ENCODE measurements at regions not wholly inside any gene's neighbourhood (a gene's known extent, or its start where the extent isn't known, plus 50 kb on each side); places are given as distances from the start of the nearest gene placed in this dataset.

DNA sequence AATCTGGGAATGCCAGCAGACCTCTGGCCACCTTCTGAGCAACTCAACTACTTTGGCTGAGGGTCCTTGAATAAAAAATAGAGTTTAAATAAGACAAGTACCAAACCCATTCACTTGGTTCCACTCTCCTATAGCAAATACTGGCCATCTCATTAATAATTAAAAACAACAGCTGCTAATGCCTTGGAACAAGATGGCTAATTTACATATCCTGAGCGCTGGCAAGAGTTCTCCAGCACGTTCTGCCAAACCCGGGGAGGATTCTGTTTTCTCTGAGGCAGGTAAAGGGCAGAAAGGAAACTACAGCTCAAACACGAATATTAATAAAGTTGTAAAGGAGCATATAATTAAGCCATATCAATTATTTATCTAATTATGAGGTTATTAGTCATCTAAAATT lies 1123.7 kb downstream of the TDRD15 start:
- DNase-seq (ENCODE audit: extremely low spot score, unreplicated experiment), result no peak
- H3K27ac Mint-ChIP-seq, result no peak overlapping the region
- TF ChIP-seq, protein P1, sequence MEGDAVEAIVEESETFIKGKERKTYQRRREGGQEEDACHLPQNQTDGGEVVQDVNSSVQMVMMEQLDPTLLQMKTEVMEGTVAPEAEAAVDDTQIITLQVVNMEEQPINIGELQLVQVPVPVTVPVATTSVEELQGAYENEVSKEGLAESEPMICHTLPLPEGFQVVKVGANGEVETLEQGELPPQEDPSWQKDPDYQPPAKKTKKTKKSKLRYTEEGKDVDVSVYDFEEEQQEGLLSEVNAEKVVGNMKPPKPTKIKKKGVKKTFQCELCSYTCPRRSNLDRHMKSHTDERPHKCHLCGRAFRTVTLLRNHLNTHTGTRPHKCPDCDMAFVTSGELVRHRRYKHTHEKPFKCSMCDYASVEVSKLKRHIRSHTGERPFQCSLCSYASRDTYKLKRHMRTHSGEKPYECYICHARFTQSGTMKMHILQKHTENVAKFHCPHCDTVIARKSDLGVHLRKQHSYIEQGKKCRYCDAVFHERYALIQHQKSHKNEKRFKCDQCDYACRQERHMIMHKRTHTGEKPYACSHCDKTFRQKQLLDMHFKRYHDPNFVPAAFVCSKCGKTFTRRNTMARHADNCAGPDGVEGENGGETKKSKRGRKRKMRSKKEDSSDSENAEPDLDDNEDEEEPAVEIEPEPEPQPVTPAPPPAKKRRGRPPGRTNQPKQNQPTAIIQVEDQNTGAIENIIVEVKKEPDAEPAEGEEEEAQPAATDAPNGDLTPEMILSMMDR (conservative IDR thresholded peaks at IDR 0.05), result no peak
- H3K9me3 Mint-ChIP-seq, result no peaks in the 10 kb centered on the region
- no peak overlapping the region for H3K4me3 Mint-ChIP-seq
- H3K36me3 Mint-ChIP-seq, result no peaks in the 10 kb centered on the region
- no peaks in the 10 kb centered on the region for H3K4me1 Mint-ChIP-seq (ENCODE audit: unreplicated experiment)
- H3K27me3 Mint-ChIP-seq, result no peaks in the 10 kb centered on the region

DNA sequence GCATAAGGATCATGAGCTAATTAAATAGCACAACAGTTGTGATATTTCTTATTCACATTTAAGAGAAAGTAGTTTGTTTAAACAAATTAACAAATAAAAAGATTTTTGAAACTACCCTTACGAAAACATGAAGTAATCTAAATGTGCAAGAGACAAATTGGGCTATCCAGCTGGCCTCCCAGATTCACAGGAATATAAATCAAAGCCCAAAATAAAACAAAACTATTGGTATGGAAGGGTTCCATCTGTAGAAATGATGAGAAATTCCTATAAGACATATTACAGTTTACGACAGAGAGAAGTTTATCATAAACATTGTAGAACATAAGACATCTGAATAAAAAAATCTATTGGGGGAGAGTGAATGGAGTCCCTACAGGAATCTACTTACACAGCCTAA lies 1125.1 kb downstream of the TDRD15 start:
- H3K9me3 Mint-ChIP-seq, result no peaks in the 10 kb centered on the region
- no peak overlapping the region for H3K27ac Mint-ChIP-seq
- DNase-seq (ENCODE audit: extremely low spot score, unreplicated experiment), result no peak
- H3K27me3 Mint-ChIP-seq, result no peaks in the 10 kb centered on the region
- H3K36me3 Mint-ChIP-seq, result no peaks in the 10 kb centered on the region
- no peak overlapping the region for H3K4me3 Mint-ChIP-seq
- no peaks in the 10 kb centered on the region for H3K4me1 Mint-ChIP-seq (ENCODE audit: unreplicated experiment)
- TF ChIP-seq, protein P1 (conservative IDR thresholded peaks at IDR 0.05), result no peak

DNA sequence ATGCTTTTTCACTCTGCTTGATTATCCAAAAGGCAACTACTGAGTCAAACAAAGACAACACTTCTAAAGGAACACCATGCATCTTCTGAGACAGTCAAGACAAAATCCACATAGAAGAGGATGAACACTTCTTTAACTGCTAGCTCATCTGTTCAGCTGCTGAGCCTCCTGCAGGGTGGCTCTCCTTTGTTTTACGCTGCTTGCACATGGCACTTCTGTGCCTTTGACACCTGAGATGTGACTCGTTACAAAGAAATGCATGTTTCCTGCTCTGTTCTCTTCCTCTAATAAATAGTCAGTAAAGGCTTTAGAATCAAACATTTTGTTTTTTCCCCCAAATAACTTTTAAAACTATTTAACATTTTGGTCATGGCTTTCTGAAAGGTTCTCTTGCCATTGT lies 1129.4 kb downstream of the TDRD15 start:
- no peaks in the 10 kb centered on the region for H3K27me3 Mint-ChIP-seq
- TF ChIP-seq, protein P1 (conservative IDR thresholded peaks at IDR 0.05), result no peak
- H3K27ac Mint-ChIP-seq, result no peak overlapping the region
- H3K9me3 Mint-ChIP-seq, result no peaks in the 10 kb centered on the region
- DNase-seq (ENCODE audit: extremely low spot score, unreplicated experiment), result no peak
- H3K4me1 Mint-ChIP-seq (ENCODE audit: unreplicated experiment), result no peaks in the 10 kb centered on the region
- no peak overlapping the region for H3K4me3 Mint-ChIP-seq
- H3K36me3 Mint-ChIP-seq, result no peaks in the 10 kb centered on the region

DNA sequence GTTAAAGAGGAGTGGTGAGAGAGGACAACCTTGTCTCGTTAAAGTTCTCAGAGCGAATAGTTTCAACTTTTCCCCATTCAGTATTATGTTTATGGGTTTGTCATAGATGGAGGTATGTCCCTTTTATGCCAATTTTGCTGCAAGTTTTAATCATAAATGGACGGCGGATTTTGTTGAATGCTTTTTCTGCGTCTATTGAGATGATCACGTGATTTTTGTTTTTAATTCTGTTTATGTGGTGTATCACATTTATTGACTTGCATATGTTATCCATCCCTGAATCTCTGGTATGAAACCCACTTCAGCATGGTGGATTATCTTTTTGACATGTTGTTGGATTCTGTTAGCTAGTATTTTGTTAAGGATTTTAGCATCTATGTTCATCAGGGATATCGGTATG lies 1123.8 kb upstream of the KLHL29 start:
- H3K27ac Mint-ChIP-seq, result no peak overlapping the region
- H3K4me3 Mint-ChIP-seq, result no peak overlapping the region
- DNase-seq (ENCODE audit: extremely low spot score, unreplicated experiment), result no peak
- TF ChIP-seq, protein P1 (conservative IDR thresholded peaks at IDR 0.05), result no peak
- no peaks in the 10 kb centered on the region for H3K27me3 Mint-ChIP-seq
- H3K4me1 Mint-ChIP-seq (ENCODE audit: unreplicated experiment), result no peaks in the 10 kb centered on the region
- peaks cover 8% of the 10 kb centered on the region for H3K9me3 Mint-ChIP-seq
- H3K36me3 Mint-ChIP-seq, result no peaks in the 10 kb centered on the region

DNA sequence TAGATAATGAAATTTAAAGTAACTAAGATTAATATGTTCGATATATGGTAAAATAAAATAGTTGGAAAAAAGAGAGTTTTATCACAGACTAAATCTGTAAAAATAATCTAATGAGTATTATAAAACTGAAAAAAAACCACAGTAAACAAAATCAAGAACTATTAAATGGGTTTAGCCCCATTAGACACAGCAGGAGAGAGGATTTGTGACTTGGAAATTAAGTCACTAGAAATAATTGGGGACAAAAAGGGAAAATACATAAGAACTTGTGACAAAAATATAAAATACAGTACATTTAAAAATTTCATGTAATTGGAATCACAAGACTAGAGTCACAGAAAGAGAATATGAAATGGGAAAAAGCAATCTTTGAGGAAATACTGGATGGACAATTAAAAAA lies 1114.6 kb upstream of the KLHL29 start:
- Mint-ChIP-seq H3K36me3 (no peaks in the 10 kb centered on the region), H3K9me3 (no peaks in the 10 kb centered on the region), H3K27me3 (no peaks in the 10 kb centered on the region), H3K4me1 (ENCODE audit: unreplicated experiment) (no peaks in the 10 kb centered on the region), H3K4me3 (no peak overlapping the region), H3K27ac (no peak overlapping the region)
- DNase-seq (ENCODE audit: extremely low spot score, unreplicated experiment), result no peak
- TF ChIP-seq, protein P1 (conservative IDR thresholded peaks at IDR 0.05), result no peak

DNA sequence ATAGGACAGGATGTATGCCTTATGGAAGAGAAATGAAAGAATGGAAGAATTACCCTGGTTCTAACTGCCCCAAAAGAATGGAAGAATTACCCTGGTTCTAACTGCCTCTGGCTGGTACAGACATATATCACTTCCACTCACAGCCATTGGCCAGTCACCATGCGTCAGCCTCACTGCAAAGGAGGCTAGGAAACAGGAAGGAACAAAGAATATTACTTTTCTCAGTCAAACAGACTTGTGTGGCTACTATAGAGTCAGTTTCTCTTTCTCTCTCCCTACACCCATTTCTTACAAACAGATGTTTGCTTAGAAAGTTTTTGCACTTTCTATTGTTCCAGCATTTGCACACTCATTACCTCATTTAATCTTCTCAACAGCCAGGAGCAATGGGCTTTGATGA lies 1111.1 kb upstream of the KLHL29 start:
- Mint-ChIP-seq H3K9me3 (no peaks in the 10 kb centered on the region), H3K36me3 (no peaks in the 10 kb centered on the region), H3K4me1 (ENCODE audit: unreplicated experiment) (no peaks in the 10 kb centered on the region), H3K27ac (no peak overlapping the region), H3K4me3 (no peak overlapping the region), H3K27me3 (no peaks in the 10 kb centered on the region)
- TF ChIP-seq, protein P1 (conservative IDR thresholded peaks at IDR 0.05), result no peak
- no peak for DNase-seq (ENCODE audit: extremely low spot score, unreplicated experiment)
